ENCODE measurements at regions not wholly inside any gene's neighbourhood (a gene's known extent, or its start where the extent isn't known, plus 50 kb on each side); places are given as distances from the start of the nearest gene placed in this dataset.

- Mint-ChIP-seq H3K4me1 (ENCODE audit: low read depth, unreplicated experiment) (no peaks in the 10 kb centered on the region), H3K27ac (ENCODE audit: unreplicated experiment) (no peak overlapping the region), H3K36me3 (ENCODE audit: insufficient read depth, unreplicated experiment) (no peaks in the 10 kb centered on the region), H3K27me3 (ENCODE audit: unreplicated experiment) (no peaks in the 10 kb centered on the region), H3K9me3 (ENCODE audit: low read depth, unreplicated experiment) (no peaks in the 10 kb centered on the region), H3K4me3 (ENCODE audit: low read depth, unreplicated experiment) (no peak overlapping the region)
- no peak for DNase-seq
- intact Hi-C loops (cut with micrococcal nuclease; ENCODE audit: unreplicated experiment), result no loop called here
- BruUV-seq (replicated peaks), result no TSS peak
- CTCF ChIA-PET, result no interaction called here
- TF ChIP-seq CTCF (IDR thresholded peaks at IDR 0.05; ENCODE audit: unreplicated experiment), result no peak
These were observed 131.3 kb upstream of the ARRDC3 start for GRCh38 chr5:91514400-91514799.

GRCh38 chr5:91503321-91503720, 120.2 kb upstream of the ARRDC3 start:
- intact Hi-C loops (cut with micrococcal nuclease; ENCODE audit: unreplicated experiment), result loop anchor here (5.0 kb wide), 3 partner anchors 134 to 804 kb away; no protein-coding TSS in a partner anchor
- no TSS peak for BruUV-seq (replicated peaks)
- H3K4me1 Mint-ChIP-seq (ENCODE audit: low read depth, unreplicated experiment), result no peaks in the 10 kb centered on the region

GRCh38 chr5:91500758-91501157, 117.6 kb upstream of the ARRDC3 start:
- CTCF ChIA-PET, result no interaction called here
- no peaks in the 10 kb centered on the region for H3K27me3 Mint-ChIP-seq (ENCODE audit: unreplicated experiment)

More at GRCh38 chr5:91503321-91503720, 120.2 kb upstream of the ARRDC3 start:
- DNase-seq, result no peak
- Mint-ChIP-seq H3K9me3 (ENCODE audit: low read depth, unreplicated experiment) (no peaks in the 10 kb centered on the region), H3K4me3 (ENCODE audit: low read depth, unreplicated experiment) (no peak overlapping the region), H3K36me3 (ENCODE audit: insufficient read depth, unreplicated experiment) (no peaks in the 10 kb centered on the region), H3K27me3 (ENCODE audit: unreplicated experiment) (no peaks in the 10 kb centered on the region), H3K27ac (ENCODE audit: unreplicated experiment) (no peak overlapping the region)
- TF ChIP-seq CTCF (IDR thresholded peaks at IDR 0.05; ENCODE audit: unreplicated experiment), result no peak
- CTCF ChIA-PET, result no interaction called here

GRCh38 chr5:91499943-91500531, 116.9 kb upstream of the ARRDC3 start:
- no peak overlapping the region for H3K4me3 Mint-ChIP-seq (ENCODE audit: low read depth, unreplicated experiment)
- no peak overlapping the region for H3K27ac Mint-ChIP-seq (ENCODE audit: unreplicated experiment)

More at GRCh38 chr5:91500758-91501157, 117.6 kb upstream of the ARRDC3 start:
- Mint-ChIP-seq H3K9me3 (ENCODE audit: low read depth, unreplicated experiment) (no peaks in the 10 kb centered on the region), H3K27ac (ENCODE audit: unreplicated experiment) (no peak overlapping the region), H3K4me1 (ENCODE audit: low read depth, unreplicated experiment) (no peaks in the 10 kb centered on the region), H3K36me3 (ENCODE audit: insufficient read depth, unreplicated experiment) (no peaks in the 10 kb centered on the region), H3K4me3 (ENCODE audit: low read depth, unreplicated experiment) (no peak overlapping the region)
- BruUV-seq (replicated peaks), result no TSS peak
- no peak for DNase-seq
- no peak for TF ChIP-seq CTCF (IDR thresholded peaks at IDR 0.05; ENCODE audit: unreplicated experiment)
- intact Hi-C loops (cut with micrococcal nuclease; ENCODE audit: unreplicated experiment), result loop anchor here (5.0 kb wide), 3 partner anchors 137 to 807 kb away; no protein-coding TSS in a partner anchor

More at GRCh38 chr5:91499943-91500531, 116.9 kb upstream of the ARRDC3 start:
- H3K4me1 Mint-ChIP-seq (ENCODE audit: low read depth, unreplicated experiment), result no peaks in the 10 kb centered on the region
- DNase-seq, result peak; percentile 7
- H3K27me3 Mint-ChIP-seq (ENCODE audit: unreplicated experiment), result no peaks in the 10 kb centered on the region
- H3K36me3 Mint-ChIP-seq (ENCODE audit: insufficient read depth, unreplicated experiment), result no peaks in the 10 kb centered on the region
- peak; percentile 65 for TF ChIP-seq CTCF (IDR thresholded peaks at IDR 0.05; ENCODE audit: unreplicated experiment)
- no TSS peak for BruUV-seq (replicated peaks)
- intact Hi-C loops (cut with micrococcal nuclease; ENCODE audit: unreplicated experiment), result loop anchor here (5.0 kb wide), 3 partner anchors 137 to 807 kb away; no protein-coding TSS in a partner anchor
- CTCF ChIA-PET, result no interaction called here
- no peaks in the 10 kb centered on the region for H3K9me3 Mint-ChIP-seq (ENCODE audit: low read depth, unreplicated experiment)
